ENCODE measurements at regions not wholly inside any gene's neighbourhood (a gene's known extent, or its start where the extent isn't known, plus 50 kb on each side); places are given as distances from the start of the nearest gene placed in this dataset.

DNA sequence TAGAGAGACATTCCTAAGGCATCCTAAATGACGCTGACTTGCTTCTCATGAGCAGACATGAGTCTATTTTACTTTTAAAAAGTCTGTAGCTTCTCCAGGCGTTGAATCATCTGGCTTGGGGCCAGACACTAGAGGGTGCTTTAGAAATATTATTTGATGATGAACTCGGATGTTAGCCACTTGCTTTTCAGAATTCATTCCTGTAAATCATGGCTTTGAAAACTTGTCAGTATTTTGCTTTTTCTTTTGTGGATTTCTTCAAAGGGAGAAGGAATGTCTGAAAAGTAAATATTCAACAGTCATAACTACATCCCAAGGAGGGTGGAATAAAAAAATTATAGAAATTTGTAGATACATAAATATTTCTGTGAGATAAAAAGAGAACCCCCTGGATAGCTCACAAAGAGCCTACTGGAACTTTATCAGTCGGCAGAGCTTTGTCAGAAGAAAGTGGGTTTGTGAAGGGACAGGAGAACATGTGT is 370.8 kb downstream of the OSR1 start:
- H3K27ac Mint-ChIP-seq, result no peak overlapping the region
- no peak overlapping the region for H3K4me3 ChIP-seq (ENCODE audit: low read length)
- H3K27me3 ChIP-seq (ENCODE audit: control insufficient read depth in 1 of 2, insufficient read depth in 2 of 2, low read length in 2 of 2), result no peaks in the 10 kb centered on the region
- TF ChIP-seq, protein P1, sequence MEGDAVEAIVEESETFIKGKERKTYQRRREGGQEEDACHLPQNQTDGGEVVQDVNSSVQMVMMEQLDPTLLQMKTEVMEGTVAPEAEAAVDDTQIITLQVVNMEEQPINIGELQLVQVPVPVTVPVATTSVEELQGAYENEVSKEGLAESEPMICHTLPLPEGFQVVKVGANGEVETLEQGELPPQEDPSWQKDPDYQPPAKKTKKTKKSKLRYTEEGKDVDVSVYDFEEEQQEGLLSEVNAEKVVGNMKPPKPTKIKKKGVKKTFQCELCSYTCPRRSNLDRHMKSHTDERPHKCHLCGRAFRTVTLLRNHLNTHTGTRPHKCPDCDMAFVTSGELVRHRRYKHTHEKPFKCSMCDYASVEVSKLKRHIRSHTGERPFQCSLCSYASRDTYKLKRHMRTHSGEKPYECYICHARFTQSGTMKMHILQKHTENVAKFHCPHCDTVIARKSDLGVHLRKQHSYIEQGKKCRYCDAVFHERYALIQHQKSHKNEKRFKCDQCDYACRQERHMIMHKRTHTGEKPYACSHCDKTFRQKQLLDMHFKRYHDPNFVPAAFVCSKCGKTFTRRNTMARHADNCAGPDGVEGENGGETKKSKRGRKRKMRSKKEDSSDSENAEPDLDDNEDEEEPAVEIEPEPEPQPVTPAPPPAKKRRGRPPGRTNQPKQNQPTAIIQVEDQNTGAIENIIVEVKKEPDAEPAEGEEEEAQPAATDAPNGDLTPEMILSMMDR (IDR thresholded peaks at IDR 0.05), result no peak
- DNase-seq (no peak), ATAC-seq (ENCODE audit: poor library complexity) (no peak)
- H3K9me3 ChIP-seq (ENCODE audit: control insufficient read depth in 1 of 2, insufficient read depth in 1 of 2, low read length in 2 of 2), result no peaks in the 10 kb centered on the region
- no peaks in the 10 kb centered on the region for H3K27me3 Mint-ChIP-seq
- H3K9me3 Mint-ChIP-seq, result no peaks in the 10 kb centered on the region
- H3K36me3 Mint-ChIP-seq (ENCODE audit: low read depth), result no peaks in the 10 kb centered on the region
- no peaks in the 10 kb centered on the region for H3K36me3 ChIP-seq (ENCODE audit: insufficient read depth, low read length)
- H3K27ac ChIP-seq (ENCODE audit: low read depth in 1 of 2, low read length in 2 of 2), result no peak overlapping the region
- CTCF ChIA-PET, result no interaction called here
- no peaks in the 10 kb centered on the region for H3K4me1 ChIP-seq (ENCODE audit: insufficient read depth, low read length)
- no peak overlapping the region for H3K4me3 Mint-ChIP-seq
- no peaks in the 10 kb centered on the region for H3K4me1 Mint-ChIP-seq (ENCODE audit: low read depth)
- POLR2A ChIA-PET, result no interaction called here
- intact Hi-C loops (cut with DNase I, micrococcal nuclease), result no loop called here

- Histone ChIP-seq H3K9me3 (ENCODE audit: control insufficient read depth in 1 of 2, insufficient read depth in 1 of 2, low read length in 2 of 2) (no peaks in the 10 kb centered on the region), H3K27ac (ENCODE audit: low read depth in 1 of 2, low read length in 2 of 2) (no peak overlapping the region), H3K27me3 (ENCODE audit: control insufficient read depth in 1 of 2, insufficient read depth in 2 of 2, low read length in 2 of 2) (no peaks in the 10 kb centered on the region), H3K4me1 (ENCODE audit: insufficient read depth, low read length) (no peaks in the 10 kb centered on the region), H3K4me3 (ENCODE audit: low read length) (no peak overlapping the region), H3K36me3 (ENCODE audit: insufficient read depth, low read length) (no peaks in the 10 kb centered on the region)
- Mint-ChIP-seq H3K9me3 (no peaks in the 10 kb centered on the region), H3K36me3 (ENCODE audit: low read depth) (no peaks in the 10 kb centered on the region), H3K27ac (no peak overlapping the region), H3K4me1 (ENCODE audit: low read depth) (no peaks in the 10 kb centered on the region), H3K4me3 (no peak overlapping the region), H3K27me3 (no peaks in the 10 kb centered on the region)
- intact Hi-C loops (cut with DNase I, micrococcal nuclease), result no loop called here
- ChIA-PET POLR2A (no interaction called here), CTCF (no interaction called here)
- ATAC-seq (ENCODE audit: poor library complexity), result no peak
- DNase-seq, result no peak
- TF ChIP-seq, protein P1 (IDR thresholded peaks at IDR 0.05), result no peak
Observed at GRCh38 chr2:18987016-18987415, 371.4 kb downstream of the OSR1 start.

- no peaks in the 10 kb centered on the region for H3K36me3 Mint-ChIP-seq (ENCODE audit: low read depth)
- no peak overlapping the region for H3K27ac Mint-ChIP-seq
- Histone ChIP-seq H3K4me1 (ENCODE audit: insufficient read depth, low read length) (no peaks in the 10 kb centered on the region), H3K4me3 (ENCODE audit: low read length) (no peak overlapping the region), H3K27me3 (ENCODE audit: control insufficient read depth in 1 of 2, insufficient read depth in 2 of 2, low read length in 2 of 2) (no peaks in the 10 kb centered on the region), H3K36me3 (ENCODE audit: insufficient read depth, low read length) (no peaks in the 10 kb centered on the region), H3K9me3 (ENCODE audit: control insufficient read depth in 1 of 2, insufficient read depth in 1 of 2, low read length in 2 of 2) (no peaks in the 10 kb centered on the region), H3K27ac (ENCODE audit: low read depth in 1 of 2, low read length in 2 of 2) (no peak overlapping the region)
- TF ChIP-seq, protein P1 (IDR thresholded peaks at IDR 0.05), result no peak
- POLR2A ChIA-PET, result no interaction called here
- DNase-seq (no peak), ATAC-seq (ENCODE audit: poor library complexity) (no peak)
- CTCF ChIA-PET, result no interaction called here
- intact Hi-C loops (cut with DNase I, micrococcal nuclease), result no loop called here
- no peaks in the 10 kb centered on the region for H3K4me1 Mint-ChIP-seq (ENCODE audit: low read depth)
- no peak overlapping the region for H3K4me3 Mint-ChIP-seq
- no peaks in the 10 kb centered on the region for H3K27me3 Mint-ChIP-seq
- H3K9me3 Mint-ChIP-seq, result no peaks in the 10 kb centered on the region
Observed at GRCh38 chr2:18986046-18986445, 372.4 kb downstream of the OSR1 start.
